22Rv1 (cell line): ENCODE measurements at regions not wholly inside any gene's neighbourhood (a gene's known extent, or its start where the extent isn't known, plus 50 kb on each side); places are given as distances from the start of the nearest gene placed in this dataset.

Source experiments
- ZFX ChIP-seq: fragments of 450-650 bp; IDR thresholded peaks from 2 replicates; pipeline ENCODE4 v1.6.1; 2017; ENCODE audit warnings: antibody characterized with exemption, borderline replicate concordance
- TF ChIP-seq, protein P1 (sequence below): fragments of 450-650 bp; IDR thresholded peaks from 2 replicates; pipeline ENCODE4 v1.5.1; 2017; ENCODE audit warnings: mild to moderate bottlenecking

DNA sequence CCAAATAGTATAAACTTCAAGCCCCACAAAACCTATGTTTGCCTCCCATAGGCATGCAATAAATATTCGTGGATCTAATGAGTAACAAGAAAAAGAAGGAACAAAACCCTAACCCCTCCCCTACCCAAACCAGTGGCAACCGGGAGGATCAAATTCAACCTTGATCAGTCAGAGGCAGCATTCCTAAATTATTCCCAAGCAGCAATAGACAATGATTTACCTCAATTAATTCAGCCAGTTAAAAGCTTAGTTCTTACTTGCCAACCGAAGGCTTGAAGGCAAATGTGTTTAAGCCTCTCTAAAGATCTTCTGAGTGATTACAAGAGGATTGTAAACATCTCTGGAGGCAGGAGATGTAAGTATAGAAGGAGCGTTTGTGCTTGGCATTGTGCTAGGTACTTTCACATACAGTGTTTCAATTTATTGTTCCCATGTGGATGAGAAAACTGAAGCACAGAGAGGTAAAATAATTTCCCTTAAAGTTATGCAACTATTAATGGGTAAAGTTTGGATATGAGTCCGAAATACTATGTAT, 197.7 kb downstream of the MTX2 start:
- TF ChIP-seq, protein P1, sequence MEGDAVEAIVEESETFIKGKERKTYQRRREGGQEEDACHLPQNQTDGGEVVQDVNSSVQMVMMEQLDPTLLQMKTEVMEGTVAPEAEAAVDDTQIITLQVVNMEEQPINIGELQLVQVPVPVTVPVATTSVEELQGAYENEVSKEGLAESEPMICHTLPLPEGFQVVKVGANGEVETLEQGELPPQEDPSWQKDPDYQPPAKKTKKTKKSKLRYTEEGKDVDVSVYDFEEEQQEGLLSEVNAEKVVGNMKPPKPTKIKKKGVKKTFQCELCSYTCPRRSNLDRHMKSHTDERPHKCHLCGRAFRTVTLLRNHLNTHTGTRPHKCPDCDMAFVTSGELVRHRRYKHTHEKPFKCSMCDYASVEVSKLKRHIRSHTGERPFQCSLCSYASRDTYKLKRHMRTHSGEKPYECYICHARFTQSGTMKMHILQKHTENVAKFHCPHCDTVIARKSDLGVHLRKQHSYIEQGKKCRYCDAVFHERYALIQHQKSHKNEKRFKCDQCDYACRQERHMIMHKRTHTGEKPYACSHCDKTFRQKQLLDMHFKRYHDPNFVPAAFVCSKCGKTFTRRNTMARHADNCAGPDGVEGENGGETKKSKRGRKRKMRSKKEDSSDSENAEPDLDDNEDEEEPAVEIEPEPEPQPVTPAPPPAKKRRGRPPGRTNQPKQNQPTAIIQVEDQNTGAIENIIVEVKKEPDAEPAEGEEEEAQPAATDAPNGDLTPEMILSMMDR: no peak
- TF ChIP-seq ZFX: no peak
